GM21825 (cell line): ENCODE measurements at regions not wholly inside any gene's neighbourhood (a gene's known extent, or its start where the extent isn't known, plus 50 kb on each side); places are given as distances from the start of the nearest gene placed in this dataset.
"Not testable (repeated sequence)": the region's sequence is repeated elsewhere in the genome, so short reads cannot be mapped to it uniquely, and the experiment has no call there.

Experiments
- ATAC-seq: cut with Tn5 transposase; IDR thresholded peaks from one replicate; pipeline ENCODE4 v1.9.1; 2021; ENCODE audit warnings: mild to moderate bottlenecking, moderate library complexity; ENCODE audit not compliant: unreplicated experiment

- ATAC-seq: no peak
These were observed 508.3 kb upstream of the DAB2 start for GRCh38 chr5:39933061-39933460.

GRCh38 chr5:39928709-39929108 is 503.9 kb upstream of the DAB2 start:
- ATAC-seq: no peak

- no peak for ATAC-seq
These were observed 495.1 kb upstream of the DAB2 start for GRCh38 chr5:39919876-39920275.

- ATAC-seq: no peak
These were observed 488.1 kb upstream of the DAB2 start for GRCh38 chr5:39912906-39913305.

- not testable (repeated sequence) for ATAC-seq
These were observed 482.6 kb upstream of the DAB2 start for GRCh38 chr5:39907267-39907951.

GRCh38 chr5:39906146-39906545 is 481.4 kb upstream of the DAB2 start:
- no peak for ATAC-seq

GRCh38 chr5:39905356-39905755 is 480.6 kb upstream of the DAB2 start:
- ATAC-seq: no peak

GRCh38 chr5:39902626-39903025 is 477.8 kb upstream of the DAB2 start:
- ATAC-seq: no peak

- no peak for ATAC-seq
These were observed 474.0 kb upstream of the DAB2 start for GRCh38 chr5:39898731-39899130.

GRCh38 chr5:39896706-39897105 is 471.9 kb upstream of the DAB2 start:
- no peak for ATAC-seq

- no peak for ATAC-seq
These were observed 471.3 kb upstream of the DAB2 start for GRCh38 chr5:39896104-39896503.

GRCh38 chr5:39892708-39893107 is 467.9 kb upstream of the DAB2 start:
- ATAC-seq: no peak

GRCh38 chr5:39891376-39891775 is 466.6 kb upstream of the DAB2 start:
- ATAC-seq: no peak

- no peak for ATAC-seq
These were observed 456.2 kb upstream of the DAB2 start for GRCh38 chr5:39880985-39881384.

GRCh38 chr5:39877479-39877878 is 452.7 kb upstream of the DAB2 start:
- no peak for ATAC-seq

- no peak for ATAC-seq
These were observed 451.4 kb upstream of the DAB2 start for GRCh38 chr5:39876146-39876545.

GRCh38 chr5:39870137-39870536 is 445.4 kb upstream of the DAB2 start:
- no peak for ATAC-seq

GRCh38 chr5:39869396-39869795 is 444.6 kb upstream of the DAB2 start:
- no peak for ATAC-seq

- ATAC-seq: no peak
These were observed 443.1 kb upstream of the DAB2 start for GRCh38 chr5:39867923-39868322.

GRCh38 chr5:39863926-39864552 is 439.3 kb upstream of the DAB2 start:
- no peak for ATAC-seq

GRCh38 chr5:39857041-39857440 is 432.3 kb upstream of the DAB2 start:
- no peak for ATAC-seq

- no peak for ATAC-seq
These were observed 430.1 kb upstream of the DAB2 start for GRCh38 chr5:39854771-39855410.
